ENCODE measurements at regions not wholly inside any gene's neighbourhood (a gene's known extent, or its start where the extent isn't known, plus 50 kb on each side); places are given as distances from the start of the nearest gene placed in this dataset.

- H3K36me3 ChIP-seq (replicated peaks), result no peaks in the 10 kb centered on the region
- no peak for DNase-seq
- H3K27me3 ChIP-seq (replicated peaks), result no peaks in the 10 kb centered on the region
- no peak for TF ChIP-seq CTCF (IDR thresholded peaks at IDR 0.05; ENCODE audit: low read depth, low read length, missing control alignments)
- H3K27ac ChIP-seq, result no peak overlapping the region
- H3K4me3 ChIP-seq (ENCODE audit: low read depth, low read length), result no peak overlapping the region
- in situ Hi-C loops (cut with HindIII; ENCODE audit: low pct_ligation_motif_present, low sequenced_read_pairs), result no loop called here
These were observed 557.9 kb downstream of the DIPK2A start for GRCh38 chr3:144529566-144529965.

DNA sequence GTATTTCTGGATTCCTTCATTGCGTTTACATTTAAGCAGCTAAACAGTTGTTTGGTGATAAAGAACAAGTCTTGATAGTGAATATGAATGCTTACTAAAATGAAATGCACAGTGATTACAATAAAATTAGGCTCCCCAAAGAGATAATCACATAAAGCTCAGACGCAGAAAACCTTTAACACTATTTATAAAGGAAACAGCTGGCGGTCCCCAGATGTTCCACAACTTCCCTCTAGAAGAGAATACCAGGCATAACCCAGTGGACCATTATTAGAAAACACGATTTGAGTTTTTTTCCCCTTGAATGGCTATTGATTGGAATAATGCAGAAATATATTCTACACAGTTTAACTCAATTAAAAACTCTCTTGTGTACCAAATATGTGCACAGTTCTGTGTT, 573.2 kb downstream of the DIPK2A start:
- DNase-seq, result no peak

GRCh38 chr3:144546539-144546938, 574.9 kb downstream of the DIPK2A start:
- H3K27ac ChIP-seq, result no peak overlapping the region
- in situ Hi-C loops (cut with HindIII; ENCODE audit: low pct_ligation_motif_present, low sequenced_read_pairs), result no loop called here
- DNase-seq, result no peak
- no peaks in the 10 kb centered on the region for H3K27me3 ChIP-seq (replicated peaks)
- no peaks in the 10 kb centered on the region for H3K36me3 ChIP-seq (replicated peaks)
- no peak for TF ChIP-seq CTCF (IDR thresholded peaks at IDR 0.05; ENCODE audit: low read depth, low read length, missing control alignments)
- H3K4me3 ChIP-seq (ENCODE audit: low read depth, low read length), result no peak overlapping the region

More for the DNA sequence above, 573.2 kb downstream of the DIPK2A start:
- in situ Hi-C loops (cut with HindIII; ENCODE audit: low pct_ligation_motif_present, low sequenced_read_pairs), result no loop called here
- Histone ChIP-seq H3K27ac (no peak overlapping the region), H3K27me3 (replicated peaks) (no peaks in the 10 kb centered on the region), H3K36me3 (replicated peaks) (no peaks in the 10 kb centered on the region), H3K4me3 (ENCODE audit: low read depth, low read length) (no peak overlapping the region)
- no peak for TF ChIP-seq CTCF (IDR thresholded peaks at IDR 0.05; ENCODE audit: low read depth, low read length, missing control alignments)

DNA sequence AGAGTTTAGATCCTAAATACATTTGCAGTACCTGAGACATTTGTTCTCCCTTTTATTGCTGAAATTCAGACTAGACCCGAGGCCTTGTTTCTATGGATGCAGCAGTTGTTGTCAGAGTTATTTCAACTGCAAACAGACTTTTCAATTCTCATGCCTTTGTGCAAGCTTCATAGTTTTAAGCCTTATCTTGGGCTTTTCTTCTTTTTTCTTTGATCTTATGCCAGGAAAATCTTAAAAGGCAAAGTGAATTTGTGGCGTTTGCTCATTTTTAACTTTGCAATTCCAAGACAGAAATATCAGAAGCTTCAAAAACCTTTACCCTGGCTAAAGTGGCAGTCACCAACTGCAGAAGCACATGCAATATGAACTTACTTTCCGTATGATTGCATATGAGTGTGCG, 576.7 kb downstream of the DIPK2A start:
- Histone ChIP-seq H3K27me3 (replicated peaks) (no peaks in the 10 kb centered on the region), H3K36me3 (replicated peaks) (no peaks in the 10 kb centered on the region), H3K27ac (no peak overlapping the region), H3K4me3 (ENCODE audit: low read depth, low read length) (no peak overlapping the region)
- TF ChIP-seq CTCF (IDR thresholded peaks at IDR 0.05; ENCODE audit: low read depth, low read length, missing control alignments), result no peak
- DNase-seq, result no peak
- in situ Hi-C loops (cut with HindIII; ENCODE audit: low pct_ligation_motif_present, low sequenced_read_pairs), result no loop called here

DNA sequence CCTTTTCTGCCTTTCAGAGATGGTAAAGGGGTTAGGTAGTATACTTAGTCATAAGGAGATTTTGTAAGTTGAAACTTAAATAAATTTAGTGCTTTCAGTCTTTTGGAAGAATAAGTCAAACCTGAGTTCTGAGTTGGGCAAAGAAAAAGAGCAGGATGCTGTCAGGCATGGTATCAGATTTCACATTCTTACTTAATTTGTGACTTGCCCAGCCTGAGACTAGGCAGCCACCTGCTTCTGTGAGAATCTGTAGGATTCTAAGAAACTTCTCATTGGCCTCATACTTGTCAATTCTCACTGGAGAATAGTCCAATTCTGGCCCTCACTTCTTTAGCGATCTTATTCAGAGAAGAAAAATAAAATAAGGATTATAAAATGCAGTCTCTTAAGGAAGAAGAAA, 577.5 kb downstream of the DIPK2A start:
- in situ Hi-C loops (cut with HindIII; ENCODE audit: low pct_ligation_motif_present, low sequenced_read_pairs), result no loop called here
- Histone ChIP-seq H3K27ac (no peak overlapping the region), H3K36me3 (replicated peaks) (no peaks in the 10 kb centered on the region), H3K27me3 (replicated peaks) (no peaks in the 10 kb centered on the region), H3K4me3 (ENCODE audit: low read depth, low read length) (no peak overlapping the region)
- no peak for DNase-seq
- no peak for TF ChIP-seq CTCF (IDR thresholded peaks at IDR 0.05; ENCODE audit: low read depth, low read length, missing control alignments)

DNA sequence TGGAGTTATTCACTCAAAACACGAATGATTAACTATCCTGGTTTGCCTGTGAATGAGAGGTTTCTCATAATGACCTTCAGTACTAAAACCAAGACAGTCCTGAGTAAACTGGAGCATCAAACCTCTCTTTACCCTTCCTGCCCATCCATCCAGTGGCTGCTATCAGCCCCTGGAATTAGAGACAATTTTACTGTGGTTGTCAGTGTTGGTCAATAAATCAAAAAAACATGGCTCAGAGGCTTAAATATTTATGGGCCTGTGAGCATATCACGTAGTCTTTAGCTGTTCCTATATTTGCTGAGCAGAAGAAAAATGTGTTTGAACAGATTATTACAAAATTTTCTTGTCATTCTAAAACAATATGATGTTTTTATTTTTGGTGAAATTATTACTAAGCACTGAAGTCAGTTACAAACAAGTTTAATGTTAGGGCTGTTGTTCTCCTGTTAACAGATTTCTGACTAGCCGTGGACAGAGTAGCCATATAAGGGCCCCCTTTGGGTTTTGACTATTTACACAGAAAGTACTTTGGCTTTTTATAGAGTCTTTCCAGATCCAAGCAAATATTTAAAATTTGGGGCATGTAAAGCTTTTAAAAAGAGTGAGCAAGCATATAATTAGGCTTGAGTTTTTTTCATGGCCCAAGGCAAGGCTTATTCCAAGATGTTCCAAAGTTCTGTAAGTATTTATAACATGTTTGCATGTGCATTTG, 580.9 kb downstream of the DIPK2A start:
- no peaks in the 10 kb centered on the region for H3K27me3 ChIP-seq (replicated peaks)
- TF ChIP-seq CTCF (IDR thresholded peaks at IDR 0.05; ENCODE audit: low read depth, low read length, missing control alignments), result no peak
- no peak overlapping the region for H3K27ac ChIP-seq
- DNase-seq, result no peak
- no peak overlapping the region for H3K4me3 ChIP-seq (ENCODE audit: low read depth, low read length)
- no peaks in the 10 kb centered on the region for H3K36me3 ChIP-seq (replicated peaks)
- in situ Hi-C loops (cut with HindIII; ENCODE audit: low pct_ligation_motif_present, low sequenced_read_pairs), result no loop called here
